GM10248 (cell line): ENCODE measurements at regions not wholly inside any gene's neighbourhood (a gene's known extent, or its start where the extent isn't known, plus 50 kb on each side); places are given as distances from the start of the nearest gene placed in this dataset.

ENCODE experiments used
- CTCF ChIA-PET: fragments of 300-600 bp; sonication (Branson Sonifier 250); formaldehyde crosslinking; extraction: SDS; loops from one replicate; lab custom pipeline; 2021; ENCODE audit warnings: antibody characterized with exemption; lab: Yijun Ruan, JAX
- POLR2A ChIA-PET: fragments of 350-650 bp; sonication (Branson Sonifier 250); formaldehyde crosslinking; extraction: SDS; loops from one replicate; lab custom pipeline; 2020; ENCODE audit warnings: antibody characterized with exemption; lab: Yijun Ruan, JAX
- DNase-seq: peaks from one replicate; pipeline ENCODE4 v3.0.0; 2012; ENCODE audit errors: extremely low spot score
- TF ChIP-seq, protein P1 (sequence below): IDR thresholded peaks from 2 replicates; pipeline ENCODE4 v1.5.1; 2012; ENCODE audit warnings: mild to moderate bottlenecking, low read depth; ENCODE audit errors: extremely low read depth, missing control alignments, control extremely low read depth

DNA sequence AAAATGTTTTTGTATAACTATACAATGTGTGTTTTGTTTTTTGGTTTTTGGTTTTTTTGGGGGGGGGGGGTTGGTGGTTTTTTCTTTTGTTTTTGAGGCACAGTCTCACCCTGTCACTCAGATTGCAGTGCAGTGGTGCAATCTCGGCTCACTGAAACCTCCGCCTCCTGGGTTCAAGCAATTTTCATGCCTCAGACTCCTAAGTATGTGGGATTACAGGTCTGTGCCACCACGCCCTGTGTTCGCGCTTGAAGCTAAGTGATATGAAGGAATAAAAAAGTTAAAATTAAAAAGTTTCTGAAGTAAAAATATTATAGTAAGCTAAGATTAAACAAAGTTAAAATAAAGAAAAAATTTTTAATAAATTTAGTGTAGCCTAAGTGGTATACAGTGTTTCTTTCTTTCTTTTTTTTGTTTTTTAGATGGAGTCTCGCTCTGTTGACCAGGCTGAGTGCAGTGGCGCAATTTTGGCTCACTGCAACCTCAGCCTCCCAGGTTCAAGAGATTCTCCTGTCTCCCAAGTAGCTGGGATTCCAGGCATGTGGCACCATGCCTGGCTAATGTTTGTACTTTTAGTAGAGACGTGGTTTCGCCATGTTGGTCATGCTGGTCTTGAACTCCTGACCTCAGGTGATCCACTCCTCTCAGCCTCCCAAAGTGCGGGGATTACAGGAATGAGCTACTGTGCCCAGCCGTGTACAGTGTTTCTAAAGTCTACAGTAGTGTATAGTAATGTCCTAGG, 53.9 kb upstream of the TEX55 start:
- no peak for DNase-seq
- ChIA-PET POLR2A (no interaction called here), CTCF (interaction anchor here (1.3 to 12.9 kb wide), 2 partner anchors 58 to 211 kb away, joined by 4 to 240 read pairs; partner anchors contain the start of gene IGSF11)
- TF ChIP-seq, protein P1, sequence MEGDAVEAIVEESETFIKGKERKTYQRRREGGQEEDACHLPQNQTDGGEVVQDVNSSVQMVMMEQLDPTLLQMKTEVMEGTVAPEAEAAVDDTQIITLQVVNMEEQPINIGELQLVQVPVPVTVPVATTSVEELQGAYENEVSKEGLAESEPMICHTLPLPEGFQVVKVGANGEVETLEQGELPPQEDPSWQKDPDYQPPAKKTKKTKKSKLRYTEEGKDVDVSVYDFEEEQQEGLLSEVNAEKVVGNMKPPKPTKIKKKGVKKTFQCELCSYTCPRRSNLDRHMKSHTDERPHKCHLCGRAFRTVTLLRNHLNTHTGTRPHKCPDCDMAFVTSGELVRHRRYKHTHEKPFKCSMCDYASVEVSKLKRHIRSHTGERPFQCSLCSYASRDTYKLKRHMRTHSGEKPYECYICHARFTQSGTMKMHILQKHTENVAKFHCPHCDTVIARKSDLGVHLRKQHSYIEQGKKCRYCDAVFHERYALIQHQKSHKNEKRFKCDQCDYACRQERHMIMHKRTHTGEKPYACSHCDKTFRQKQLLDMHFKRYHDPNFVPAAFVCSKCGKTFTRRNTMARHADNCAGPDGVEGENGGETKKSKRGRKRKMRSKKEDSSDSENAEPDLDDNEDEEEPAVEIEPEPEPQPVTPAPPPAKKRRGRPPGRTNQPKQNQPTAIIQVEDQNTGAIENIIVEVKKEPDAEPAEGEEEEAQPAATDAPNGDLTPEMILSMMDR, result no peak

DNA sequence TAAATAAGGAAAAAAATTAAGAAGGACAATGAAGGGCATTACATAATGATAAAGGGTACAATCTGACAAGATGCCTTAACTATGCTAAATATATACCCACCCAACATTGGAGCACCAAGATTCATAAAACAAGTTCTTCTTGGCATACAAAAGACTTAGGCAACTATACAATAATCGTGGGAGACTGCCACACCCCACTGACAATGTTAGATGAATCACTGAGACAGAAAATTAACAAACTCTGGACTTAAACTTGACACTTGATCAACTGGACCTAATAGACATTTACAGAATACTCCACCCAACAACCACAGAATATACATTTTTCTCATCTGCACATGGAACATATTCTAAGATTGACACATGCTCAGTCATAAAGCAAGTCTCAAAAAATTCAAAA, 53.2 kb upstream of the IGSF11 start:
- POLR2A ChIA-PET, result no interaction called here
- TF ChIP-seq, protein P1, result no peak
- CTCF ChIA-PET, result interaction anchor here (12.9 kb wide), 1 partner anchor 207 kb away, joined by 240 read pairs; no protein-coding TSS in a partner anchor
- DNase-seq, result no peak

DNA sequence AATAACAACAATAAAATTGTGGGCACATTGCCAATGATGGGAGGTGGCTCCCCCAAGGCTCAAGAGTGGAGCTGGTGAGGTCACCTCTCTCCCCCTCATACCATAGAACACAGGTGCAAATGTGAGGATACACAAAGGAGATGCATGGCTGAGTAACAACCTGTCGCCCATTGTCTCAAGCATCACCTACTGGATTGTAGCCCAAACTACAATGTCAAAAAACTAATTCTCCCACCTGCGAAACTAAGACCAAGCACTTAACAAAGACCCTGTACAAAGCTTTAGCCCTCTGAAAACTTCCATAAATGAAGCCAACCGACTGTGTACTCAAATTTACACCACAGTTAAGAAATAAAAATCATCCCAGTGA, 50.4 kb upstream of the IGSF11 start:
- CTCF ChIA-PET, result interaction anchor here (0.7 to 1.7 kb wide), 3 partner anchors 10 to 203 kb away, joined by 3 to 9 read pairs (median 4); no protein-coding TSS in a partner anchor
- DNase-seq, result no peak
- TF ChIP-seq, protein P1, result no peak
- POLR2A ChIA-PET, result no interaction called here

DNA sequence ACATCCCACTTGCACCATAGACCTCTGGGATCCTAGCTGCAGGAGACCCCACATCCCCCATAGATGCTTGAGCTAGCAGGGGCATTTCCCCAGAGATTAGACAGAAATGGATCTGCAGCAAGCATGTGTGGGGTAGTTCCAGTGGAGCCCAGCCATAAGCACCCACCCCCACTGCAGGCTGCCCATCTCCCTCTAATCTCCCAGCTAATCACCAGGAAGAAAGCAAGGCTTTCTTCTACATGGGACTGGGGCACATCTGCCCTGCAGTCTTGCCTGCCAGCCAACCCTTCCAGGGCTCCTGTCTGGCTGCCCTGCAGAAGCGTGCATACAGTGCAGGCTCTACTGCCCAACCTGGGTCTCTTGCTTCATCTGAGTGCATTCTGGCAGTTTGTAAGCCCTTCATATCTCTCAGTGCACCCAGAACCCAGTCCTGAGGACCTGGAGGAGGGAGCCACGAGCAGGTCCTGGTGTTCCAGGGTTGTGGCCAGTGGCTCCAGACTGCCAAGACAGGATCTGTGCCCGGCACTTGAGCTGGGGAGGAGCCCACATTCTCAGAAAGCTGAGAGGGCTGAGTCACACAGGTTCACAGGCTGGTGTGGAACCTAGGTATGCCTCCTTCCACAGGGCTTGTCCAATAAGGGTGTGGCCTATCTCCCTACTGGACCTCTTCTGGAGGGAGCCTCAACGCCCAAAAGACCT, 49.9 kb upstream of the IGSF11 start:
- TF ChIP-seq, protein P1, result no peak
- POLR2A ChIA-PET, result no interaction called here
- no peak for DNase-seq
- CTCF ChIA-PET, result interaction anchor here (1.0 to 1.7 kb wide), 3 partner anchors 11 to 202 kb away, joined by 3 to 9 read pairs (median 4); no protein-coding TSS in a partner anchor
